Muscle of back (tissue), 3 donors: ENCODE measurements at regions not wholly inside any gene's neighbourhood (a gene's known extent, or its start where the extent isn't known, plus 50 kb on each side); places are given as distances from the start of the nearest gene placed in this dataset.
"Not testable (repeated sequence)": the region's sequence is repeated elsewhere in the genome, so short reads cannot be mapped to it uniquely, and the experiment has no call there.

ENCODE experiments used
- DNase-seq, 3 donors: peaks; one replicate each; pipeline versions ENCODE4 v3.0.0 to v3.0.0-alpha.2; 2013

DNA sequence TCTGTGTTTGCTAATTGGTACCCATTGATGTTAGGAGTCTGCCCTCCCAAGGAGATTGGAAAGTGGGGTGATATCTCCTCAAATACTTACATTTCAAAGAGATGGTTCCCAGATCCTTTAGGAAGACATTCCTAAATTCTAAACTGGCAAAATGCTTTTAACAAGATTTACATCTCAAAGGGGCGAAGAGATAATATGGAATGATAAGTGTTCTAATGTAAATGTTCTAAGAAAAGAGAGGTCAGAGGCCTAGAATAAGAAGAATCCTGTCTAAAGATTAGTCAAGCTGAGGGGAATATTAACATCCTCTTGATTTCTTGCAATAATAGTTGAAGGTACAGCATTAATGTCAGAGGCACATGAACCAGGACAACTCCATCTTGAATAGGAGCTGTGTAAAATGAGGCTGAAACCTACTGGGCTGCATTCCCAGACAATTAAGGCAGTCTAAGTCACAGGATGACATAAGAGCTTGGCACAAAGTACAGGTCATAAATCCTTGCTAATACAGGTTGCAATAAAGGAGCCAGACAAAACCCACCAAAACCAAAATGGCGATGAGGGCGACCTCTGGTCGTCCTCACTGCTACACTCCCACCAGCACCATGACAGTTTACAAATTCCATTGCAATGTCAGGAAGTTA lies 2248.1 kb downstream of the ARAP2 start:
- no peak for DNase-seq

DNA sequence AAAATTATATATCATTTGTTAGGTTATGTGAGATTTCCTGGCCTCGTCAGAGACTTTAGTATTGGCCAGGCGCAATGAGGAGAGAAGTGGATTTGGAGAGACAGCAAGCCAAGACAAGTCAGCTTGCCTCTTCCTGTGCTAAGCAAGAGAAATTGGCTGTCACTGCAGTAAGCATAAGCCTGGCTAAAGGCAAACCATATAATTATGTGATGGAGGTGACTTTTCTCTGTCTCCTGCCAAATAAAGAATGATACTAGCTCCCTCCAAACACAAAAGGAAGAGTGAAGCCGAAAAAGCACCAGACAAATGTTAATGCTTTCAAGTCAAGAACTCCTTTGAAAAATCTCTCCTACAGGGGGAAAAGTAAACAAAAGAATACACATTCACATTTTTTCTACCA lies 2246.0 kb downstream of the ARAP2 start:
- no peak for DNase-seq

DNA sequence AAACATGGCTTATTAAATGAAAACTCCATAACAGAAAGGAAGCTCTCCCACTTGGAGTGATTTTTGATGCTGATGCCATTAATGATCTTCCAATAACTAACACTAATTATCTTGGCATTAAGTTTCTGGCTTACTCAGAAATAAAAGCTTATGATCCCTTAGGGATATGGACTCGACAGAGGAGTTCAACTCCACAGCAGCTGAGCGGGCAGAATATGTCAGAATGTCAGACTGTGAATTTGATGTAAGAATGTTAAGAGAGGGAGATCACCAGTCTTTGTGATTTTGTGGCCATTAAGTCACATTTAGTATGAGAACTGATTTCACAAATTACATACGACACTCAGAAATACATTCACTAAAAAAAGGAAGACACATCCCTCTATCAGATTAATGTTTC lies 2244.0 kb downstream of the ARAP2 start:
- DNase-seq, result no peak

DNA sequence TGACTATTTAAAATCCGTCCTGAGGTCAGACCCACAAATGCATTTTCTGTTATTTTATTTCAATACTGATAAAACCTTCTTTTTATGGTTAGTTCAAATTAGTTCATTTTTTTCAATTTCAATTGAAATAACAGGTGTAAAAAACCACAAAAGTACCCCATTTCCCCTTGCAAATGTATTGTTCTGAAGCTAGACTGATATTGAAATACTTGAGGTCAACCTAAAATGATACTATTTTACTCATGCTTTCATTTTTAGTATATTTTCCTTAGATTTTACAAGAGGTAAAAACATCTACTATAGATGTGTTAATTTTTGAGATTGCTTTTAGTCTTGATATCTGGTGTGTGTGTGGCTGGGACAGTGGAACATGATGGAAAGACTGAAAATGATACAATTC lies 2237.8 kb downstream of the ARAP2 start:
- not testable (repeated sequence) for DNase-seq

DNA sequence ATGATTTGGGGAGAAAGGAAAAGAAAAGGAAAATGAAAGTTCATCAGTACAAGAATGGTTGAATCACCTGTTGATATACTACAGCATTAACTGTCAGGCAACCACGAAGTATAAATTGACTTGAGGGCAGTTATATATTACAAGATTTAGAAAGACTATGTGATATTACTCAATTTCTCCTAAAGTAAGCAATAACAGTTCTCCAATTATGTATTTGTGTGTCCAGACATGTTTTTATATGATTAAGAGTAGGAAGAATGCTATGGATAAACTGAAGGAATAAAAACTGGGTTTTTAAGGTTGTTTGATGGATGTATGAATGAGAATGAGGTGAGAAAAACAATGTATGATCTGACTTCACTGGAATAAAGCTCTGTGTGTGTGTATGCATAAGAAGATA lies 2234.4 kb downstream of the ARAP2 start:
- DNase-seq, result no peak

DNA sequence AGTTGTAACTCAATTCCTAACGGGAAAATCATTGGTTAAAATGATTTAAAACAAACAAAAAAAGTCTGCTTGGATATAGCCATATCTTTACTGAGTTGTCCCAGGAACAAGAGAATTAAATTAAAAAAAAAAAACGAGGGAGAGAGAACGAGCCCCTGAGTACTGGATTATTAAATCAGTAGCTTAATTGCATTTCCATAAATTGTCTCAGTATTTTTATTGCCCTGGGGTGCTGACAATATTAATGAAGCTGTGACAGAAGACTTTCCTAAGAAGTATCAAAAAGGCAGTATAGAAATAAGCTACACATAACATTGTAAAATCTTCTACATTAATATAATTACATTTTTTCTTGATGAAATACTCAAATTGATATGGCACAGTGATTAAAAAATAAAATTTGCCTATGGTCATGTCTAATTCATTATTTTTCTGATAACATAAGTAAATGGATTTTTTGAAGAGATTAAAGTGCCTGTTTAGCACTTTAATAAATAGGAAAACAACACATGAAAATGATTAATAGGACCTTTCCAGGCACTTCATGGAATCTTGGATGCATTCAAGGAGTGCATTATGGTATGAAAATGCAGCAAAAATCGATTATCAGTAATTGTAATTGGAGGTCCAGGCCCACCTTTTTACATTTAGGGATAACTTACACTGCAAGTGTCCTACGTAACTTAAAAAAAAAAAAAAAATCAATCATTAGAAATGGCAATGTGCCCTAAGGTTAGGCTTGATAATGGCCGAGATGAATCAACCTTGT lies 2233.4 kb downstream of the ARAP2 start:
- no peak for DNase-seq

DNA sequence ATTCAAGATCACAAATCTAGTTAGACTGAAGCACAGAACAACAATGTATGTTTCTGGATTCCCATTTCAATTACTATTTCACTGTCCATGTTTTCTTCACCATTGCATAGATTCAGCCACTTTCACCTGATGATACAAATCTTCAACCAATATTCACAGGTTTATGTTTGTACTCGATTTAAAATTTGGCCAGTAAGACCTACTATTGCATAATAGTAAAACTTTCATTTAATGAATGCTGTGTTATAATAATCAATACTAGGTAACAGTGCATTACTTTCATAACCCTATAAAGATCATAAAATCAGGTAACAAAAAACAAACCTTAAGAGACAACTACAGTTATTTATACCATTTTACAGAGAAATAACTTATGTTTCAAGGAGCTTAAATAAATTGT lies 2209.1 kb downstream of the ARAP2 start:
- DNase-seq, result no peak

DNA sequence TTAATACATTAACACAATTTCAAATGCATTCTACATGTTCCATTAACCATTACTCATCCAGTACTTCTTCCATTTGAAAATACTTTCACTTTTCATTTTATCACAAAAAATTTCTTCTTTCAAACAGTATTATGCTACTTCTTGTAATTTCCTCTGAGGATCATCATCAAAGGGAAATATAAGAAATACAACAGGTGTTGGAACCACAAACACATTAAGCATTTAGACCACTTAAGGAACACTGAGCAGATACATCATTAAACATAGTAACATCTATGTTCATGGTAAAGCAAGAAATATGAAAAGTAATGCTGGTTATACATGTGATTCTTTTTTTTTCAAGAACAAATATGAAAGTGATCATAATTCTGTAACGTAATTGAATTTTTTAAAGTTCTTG lies 2207.0 kb downstream of the ARAP2 start:
- no peak for DNase-seq

DNA sequence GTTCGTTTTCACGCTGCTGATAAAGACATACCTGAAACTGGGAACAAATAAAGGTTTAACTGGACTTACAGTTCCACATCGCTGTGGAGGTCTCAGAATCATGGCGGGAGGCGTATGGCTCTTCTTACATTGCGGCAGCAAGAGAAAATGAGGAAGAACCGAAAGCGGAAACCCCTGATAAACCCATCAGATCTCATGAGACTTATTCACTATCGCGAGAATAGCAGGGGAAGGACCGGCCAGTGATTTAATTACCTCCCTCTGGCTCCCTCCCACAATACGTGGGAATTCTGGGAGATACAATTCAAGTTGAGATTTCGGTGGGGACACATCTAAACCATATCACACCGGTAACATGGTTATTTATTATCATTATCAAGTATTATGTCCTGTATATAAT lies 2204.5 kb downstream of the ARAP2 start:
- no peak for DNase-seq

DNA sequence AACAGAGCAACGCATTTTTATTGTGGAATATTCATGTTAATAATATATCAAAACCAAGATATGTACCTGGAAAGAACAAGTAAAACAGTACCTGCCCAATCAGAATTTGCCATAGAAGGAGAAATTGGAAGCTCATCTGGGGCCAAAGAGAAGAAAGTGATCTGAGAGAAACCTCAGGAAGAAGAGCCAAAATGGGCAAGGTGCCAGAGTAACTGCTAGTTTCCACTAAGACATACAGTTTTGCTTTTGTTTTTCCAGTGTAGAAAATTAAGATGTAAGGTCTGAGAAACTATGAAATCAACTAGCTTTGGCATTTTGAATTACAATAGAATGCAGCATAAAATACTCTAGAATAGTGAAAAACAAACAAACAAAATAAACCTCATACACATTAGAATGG lies 2201.2 kb downstream of the ARAP2 start:
- DNase-seq, result peak; percentile 5 to 16 (median 12)

DNA sequence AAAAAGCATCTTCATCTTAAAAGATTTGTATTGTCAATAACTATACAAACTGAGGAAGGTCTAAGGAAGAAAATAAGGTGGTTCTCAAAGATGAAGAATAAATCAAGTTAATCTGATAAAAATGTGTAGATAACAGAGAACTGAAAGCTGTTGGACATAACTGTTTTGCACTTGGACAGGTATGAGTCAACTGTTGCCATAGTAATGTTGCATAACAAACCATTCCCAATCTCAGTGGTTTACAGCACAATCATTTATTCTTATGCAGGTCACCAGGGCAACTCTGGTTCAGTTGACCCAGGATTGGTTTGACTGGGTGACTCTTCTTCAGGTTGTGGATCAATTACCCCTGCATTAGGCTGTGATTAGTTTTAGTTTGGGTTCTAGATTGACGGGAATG lies 2197.7 kb downstream of the ARAP2 start:
- peak in 1 of 3 donors; percentile 11 for DNase-seq

DNA sequence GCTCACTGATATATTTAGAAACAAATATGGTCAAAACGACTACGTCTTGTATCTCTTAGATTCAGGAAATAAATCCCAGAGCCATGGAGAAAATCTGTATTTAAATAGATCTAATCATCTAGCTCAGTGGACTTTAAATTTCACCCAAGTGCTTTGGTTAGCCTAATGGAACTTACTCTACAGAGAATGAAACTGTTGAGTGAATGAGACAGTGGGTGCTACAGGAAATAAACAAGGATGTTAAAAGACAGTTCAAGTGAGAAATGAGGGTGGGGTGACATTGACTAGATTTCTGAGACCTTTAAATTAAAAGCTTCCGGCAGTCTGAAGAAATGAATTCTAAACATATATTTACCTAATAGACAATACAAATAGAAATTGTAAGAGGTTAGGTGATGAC lies 2197.0 kb downstream of the ARAP2 start:
- DNase-seq, result no peak

DNA sequence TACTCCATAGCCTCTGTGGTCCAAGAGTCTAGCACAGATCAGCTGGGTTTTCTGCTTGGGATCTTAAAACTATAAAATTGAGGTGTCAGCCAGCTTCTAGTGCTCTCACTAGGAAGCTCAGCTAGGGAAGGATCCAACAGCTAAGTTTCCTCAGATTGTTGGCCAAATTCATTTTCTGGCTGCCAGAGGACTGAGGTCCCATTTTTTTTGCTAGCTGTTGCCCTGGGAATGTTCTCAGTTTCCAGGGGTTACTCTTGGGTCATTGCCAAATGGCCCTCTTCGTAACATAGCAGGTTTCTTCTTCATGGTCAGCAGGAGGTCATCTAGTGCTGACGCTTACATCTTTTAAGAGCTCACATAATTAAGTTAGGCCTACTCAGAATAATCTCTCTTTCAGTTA lies 2178.2 kb downstream of the ARAP2 start:
- DNase-seq, result no peak

DNA sequence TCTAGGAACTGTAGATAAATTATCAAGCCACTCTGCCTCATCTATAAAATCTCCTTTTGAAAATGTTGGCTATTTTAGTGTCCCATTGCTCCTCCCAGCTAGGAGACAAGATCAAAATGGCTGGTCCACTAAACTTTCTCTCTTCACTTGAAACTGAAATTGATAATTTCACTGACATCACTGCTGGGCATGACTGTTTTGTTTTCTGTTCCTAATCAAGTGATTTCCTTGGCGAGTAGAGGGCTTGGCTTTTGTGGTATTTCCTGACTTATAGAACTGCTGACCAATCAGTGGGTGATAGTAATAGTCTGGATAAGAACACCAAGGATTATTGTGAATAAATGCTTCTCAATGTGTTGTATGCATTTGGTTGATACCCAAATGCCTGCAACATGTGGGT lies 2152.9 kb downstream of the ARAP2 start:
- DNase-seq, result no peak

DNA sequence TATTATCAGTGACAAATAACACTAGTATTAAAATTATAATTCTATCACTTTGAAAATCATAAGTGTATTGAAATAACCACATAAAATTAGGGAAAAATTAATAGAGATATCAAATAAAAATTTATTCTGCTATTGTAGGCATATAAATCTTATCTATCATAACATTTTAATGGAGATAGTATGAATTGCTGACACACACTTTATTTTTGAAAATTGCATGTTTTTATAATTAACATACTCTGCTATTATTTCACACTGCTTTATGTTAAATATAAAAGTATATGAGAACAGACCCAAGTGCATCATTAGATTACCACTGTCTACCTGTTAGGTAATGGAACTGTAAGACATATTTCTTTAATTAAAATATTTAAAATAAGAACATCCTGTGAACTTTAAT lies 2150.2 kb downstream of the ARAP2 start:
- no peak for DNase-seq

DNA sequence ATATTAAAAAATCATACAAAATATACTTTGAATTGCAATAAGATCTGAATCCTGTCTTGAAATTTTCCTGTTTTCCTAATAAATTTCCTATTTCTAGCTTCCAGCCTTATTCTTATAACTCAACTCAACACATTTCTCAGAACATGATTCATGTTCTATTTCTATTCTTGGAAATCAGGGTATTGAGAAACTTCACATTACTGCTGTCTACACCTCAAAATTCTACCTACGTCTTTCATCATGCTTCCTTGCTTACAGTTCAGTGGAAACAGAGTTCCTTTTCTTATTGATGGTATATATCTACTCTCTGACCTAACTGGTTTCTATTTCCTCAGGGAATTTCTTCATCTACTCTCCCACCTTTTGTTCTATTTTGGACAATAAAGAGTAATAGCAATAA lies 2139.0 kb downstream of the ARAP2 start:
- no peak for DNase-seq

DNA sequence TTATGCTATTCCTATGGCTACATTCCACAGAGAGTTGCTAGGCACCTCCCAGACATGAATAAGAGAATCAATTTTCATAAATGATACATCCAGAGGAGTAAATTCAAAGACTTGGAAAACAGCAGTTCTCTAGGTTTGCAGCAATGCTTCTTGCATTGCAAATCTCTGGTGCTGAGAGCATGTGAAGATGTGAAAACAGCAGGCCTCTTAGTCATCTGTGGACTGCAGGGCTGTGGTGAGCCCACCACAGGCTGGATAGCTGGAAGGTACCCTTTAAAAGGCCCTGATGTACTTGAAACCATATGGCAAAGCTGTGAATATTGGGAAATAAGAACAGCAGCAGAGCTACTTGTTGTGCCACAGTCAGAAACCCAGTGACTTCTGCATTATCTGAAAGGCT lies 2135.9 kb downstream of the ARAP2 start:
- DNase-seq, result peak in 1 of 3 donors; percentile 31

DNA sequence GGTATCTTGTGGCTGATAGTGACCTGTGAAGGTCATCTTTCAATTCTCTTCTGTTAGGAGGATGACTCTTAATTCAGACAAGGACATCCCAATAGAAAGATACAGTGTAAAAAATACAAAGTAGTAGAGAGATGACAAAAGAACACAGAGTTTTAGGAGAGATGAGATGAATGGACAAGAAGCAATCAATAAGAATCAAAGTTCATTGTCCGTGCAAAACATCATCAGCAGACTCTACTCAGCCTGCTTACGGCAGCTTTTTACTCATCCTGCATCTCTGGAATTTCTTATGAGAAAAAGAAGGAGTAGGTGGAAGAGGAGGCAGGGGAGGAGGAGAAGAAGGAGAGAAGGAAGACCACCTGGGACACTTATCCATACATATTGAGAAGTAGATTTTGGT lies 2131.7 kb downstream of the ARAP2 start:
- no peak for DNase-seq

DNA sequence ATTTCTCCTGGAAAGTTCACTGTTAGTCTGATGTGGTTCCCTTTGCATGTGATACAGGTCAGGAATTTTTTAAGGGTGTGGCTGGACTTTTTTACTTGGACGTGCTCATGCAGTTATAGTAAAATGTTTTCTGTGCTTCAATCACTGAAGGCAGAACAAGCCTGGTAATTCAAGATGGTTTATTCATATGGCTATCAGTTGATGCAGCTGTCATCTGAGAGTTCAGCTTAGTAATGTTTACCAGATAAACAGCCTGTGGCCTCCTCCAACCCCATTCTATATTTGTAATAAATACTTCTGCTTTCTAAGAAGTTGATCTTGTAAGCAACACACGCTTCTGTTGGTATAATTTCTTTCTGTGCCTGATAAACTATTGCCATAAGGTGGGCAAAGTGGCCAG lies 2105.9 kb downstream of the ARAP2 start:
- DNase-seq, result peak in 1 of 3 donors; percentile 16

DNA sequence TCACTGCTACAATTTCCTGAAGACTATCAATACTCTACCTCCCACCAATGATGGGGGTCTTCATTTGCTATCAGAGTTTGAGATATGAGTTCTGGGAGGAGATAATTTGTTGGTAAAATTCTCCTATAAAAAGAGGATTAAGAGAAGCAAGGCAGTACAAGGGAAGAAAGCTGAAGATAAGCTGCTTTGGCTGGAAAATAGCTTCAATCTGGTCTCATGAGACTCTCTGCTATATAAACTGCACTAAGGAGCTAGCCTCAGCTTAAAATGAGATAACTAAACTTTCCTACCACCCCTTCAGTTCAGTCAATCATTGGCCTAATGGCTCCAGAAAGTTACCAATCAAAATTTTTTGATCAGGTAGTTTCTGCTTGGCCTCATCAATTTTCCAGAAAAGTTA lies 2105.0 kb downstream of the ARAP2 start:
- DNase-seq, result no peak

DNA sequence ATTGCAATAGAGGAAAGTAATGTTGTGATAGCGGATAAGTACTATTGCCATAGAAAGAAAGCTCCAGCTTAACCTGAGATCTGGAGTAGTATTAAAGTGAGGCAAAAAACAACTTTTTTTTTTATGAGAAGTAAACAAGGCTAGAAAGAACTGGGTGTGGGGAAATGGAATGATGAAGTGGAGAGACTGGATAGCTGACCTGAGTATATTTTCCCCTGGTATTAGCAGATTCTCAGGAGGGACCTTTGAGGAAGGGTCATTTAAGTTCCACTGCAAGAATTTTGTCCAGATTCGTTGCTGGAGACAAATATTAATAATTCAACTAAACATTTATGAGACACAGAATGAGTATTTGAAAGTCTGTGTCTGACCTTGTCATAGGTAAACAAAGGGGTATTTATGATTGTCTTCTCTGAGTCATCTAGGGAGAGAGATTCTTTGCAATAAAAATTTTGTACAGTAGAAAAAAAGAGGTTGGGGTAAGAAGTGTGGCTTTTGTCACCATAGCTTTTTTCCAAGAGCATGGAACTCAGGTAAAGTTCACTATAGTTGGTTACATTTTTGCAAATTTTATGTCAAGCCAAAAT lies 2095.9 kb downstream of the ARAP2 start:
- no peak for DNase-seq

DNA sequence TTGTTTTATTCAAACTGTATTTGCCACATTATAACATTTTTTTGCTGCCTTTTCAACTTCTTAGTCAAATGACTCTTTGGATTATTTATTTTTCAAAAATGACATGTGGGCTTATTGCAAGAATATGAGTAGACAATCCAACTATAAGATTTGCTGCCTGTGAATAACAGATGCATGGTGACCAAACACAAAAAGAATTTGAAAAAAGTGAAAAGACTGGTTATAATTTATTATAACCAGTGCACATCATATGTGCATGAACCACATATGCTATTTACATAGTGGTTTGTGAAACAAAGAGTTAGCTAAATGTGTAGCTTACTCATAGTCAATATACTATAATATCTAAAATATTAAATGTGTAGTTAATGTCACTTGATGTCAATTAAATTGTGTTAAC lies 2086.8 kb downstream of the ARAP2 start:
- DNase-seq, result no peak

DNA sequence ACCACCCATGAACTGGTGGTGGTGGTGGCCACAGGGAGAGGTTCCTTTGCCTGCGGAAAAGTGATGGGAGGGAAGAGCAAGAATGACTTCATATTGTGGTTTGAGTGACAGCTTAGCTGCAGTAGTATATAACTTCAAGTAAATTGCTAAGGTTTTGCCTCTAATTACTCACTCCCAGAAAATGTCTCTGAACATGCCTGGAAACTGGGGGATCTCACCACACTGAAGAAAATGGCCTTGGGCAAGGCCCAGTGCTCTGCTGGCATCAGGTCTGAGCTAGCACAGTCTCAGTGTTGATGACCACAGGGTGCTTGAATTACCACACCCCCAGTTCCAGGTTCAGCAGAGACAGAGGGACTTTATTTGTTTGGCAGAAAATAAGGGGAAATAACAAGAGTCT lies 2085.4 kb downstream of the ARAP2 start:
- no peak for DNase-seq

DNA sequence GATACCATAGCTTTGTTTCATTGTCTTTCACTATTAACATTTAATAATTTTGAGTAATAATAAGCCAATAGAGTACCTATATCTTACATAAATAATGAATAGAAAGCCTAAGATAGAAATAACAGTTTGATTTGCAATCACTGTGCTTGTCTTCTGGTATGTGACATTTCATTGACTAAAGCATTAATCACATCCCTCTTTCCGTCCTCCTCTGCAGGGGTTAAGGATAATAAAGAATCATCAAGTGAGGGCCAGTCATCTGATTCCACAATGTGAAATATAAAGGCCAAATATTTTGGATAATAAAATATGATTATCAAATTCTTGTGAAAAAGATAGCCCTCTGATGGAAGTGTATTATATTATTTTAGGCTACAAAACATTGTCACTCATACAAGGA lies 2073.4 kb downstream of the ARAP2 start:
- no peak for DNase-seq
